ENCODE measurements at regions not wholly inside any gene's neighbourhood (a gene's known extent, or its start where the extent isn't known, plus 50 kb on each side); places are given as distances from the start of the nearest gene placed in this dataset.

GRCh38 chr17:34475296-34475695, 104.1 kb upstream of the TMEM132E start:
- TF ChIP-seq CTCF (conservative IDR thresholded peaks at IDR 0.05 in 1 of 2, IDR thresholded peaks at IDR 0.05 in 1 of 2; ENCODE audit: low read depth in 1 of 2, low read length in 2 of 2) (no peak), EZH2 (IDR thresholded peaks at IDR 0.05; ENCODE audit: low read length, missing control alignments) (no peak)

All from fibroblast of lung (primary cell).